HepG2 (cell line): ENCODE measurements at regions not wholly inside any gene's neighbourhood (a gene's known extent, or its start where the extent isn't known, plus 50 kb on each side); places are given as distances from the start of the nearest gene placed in this dataset.
"Not testable (repeated sequence)": the region's sequence is repeated elsewhere in the genome, so short reads cannot be mapped to it uniquely, and the experiment has no call there.

Source experiments
- ATAC-seq: fragments of 200-7000 bp; cut with Tn5 transposase; 3 replicates; pipeline ENCODE4 v1.9.1; 2020; ENCODE audit warnings: mild to moderate bottlenecking, moderate library complexity
- BruUV-seq: library from RNA; stranded (reverse); fragments of 400-500 nt; replicated peaks from 2 replicates; lab custom pipeline; 2021; lab: Mats Ljungman, UMichigan
- CTCF ChIA-PET: fragments of 300-600 bp; formaldehyde crosslinking; extraction: SDS; loops from one replicate; lab custom pipeline; 2021; ENCODE audit warnings: low total read pairs, inconsistent platforms, low intra/inter-chr PET ratio; lab: Yijun Ruan, JAX
- POLR2A ChIA-PET: fragments of 350-600 bp; sonication (Branson Sonifier 250); formaldehyde crosslinking; loops from one replicate; lab custom pipeline; 2020; ENCODE audit warnings: antibody characterized with exemption, inconsistent platforms; lab: Yijun Ruan, JAX
- DNase-seq: peaks from one replicate; pipeline ENCODE4 v3.0.0-alpha.2; 2015; ENCODE audit warnings: low spot score
- FAIRE-seq: peaks from 3 replicates; lab custom pipeline; 2011; peaks lifted over from hg19 to GRCh38; lab: Jason Lieb, UNC
- H2AFZ ChIP-seq: one replicate; pipeline ENCODE4 v1.6.1; 2011; ENCODE audit warnings: low read length, inconsistent platforms
- H3K27ac ChIP-seq: fragments of 300-600 bp; 3 replicates; pipeline ENCODE4 v1.8.0; 2011; ENCODE audit warnings: mixed run types, mild to moderate bottlenecking, mixed read lengths, low read length, inconsistent platforms; ENCODE audit not compliant: insufficient read depth; ENCODE audit errors: extremely low read length
- H3K27me3 ChIP-seq, 2 experiments: fragments of 200-600 bp in 1 of 2; 2 replicates in 1 of 2; 3 replicates in 1 of 2; pipeline versions ENCODE4 v1.6.0 to v1.8.0; 2011; ENCODE audit warnings: low read length in 2 of 2, mild to moderate bottlenecking in 2 of 2, moderate library complexity in 2 of 2, inconsistent platforms in 1 of 2; ENCODE audit not compliant: insufficient read depth in 2 of 2, control insufficient read depth in 1 of 2
- H3K36me3 ChIP-seq, 2 experiments: fragments of 200-600 bp in 1 of 2; replicated peaks in 1 of 2; 2 replicates in 1 of 2; 3 replicates in 1 of 2; pipeline versions ENCODE4 v1.5.1 to v1.8.0; 2011; ENCODE audit warnings: low read length in 2 of 2, inconsistent platforms in 1 of 2; ENCODE audit not compliant: insufficient read depth in 2 of 2, control insufficient read depth in 1 of 2
- H3K4me1 ChIP-seq: 2 replicates; pipeline ENCODE4 v1.5.1; 2012; ENCODE audit warnings: low read length, inconsistent platforms; ENCODE audit not compliant: insufficient read depth
- H3K4me2 ChIP-seq: 2 replicates; pipeline ENCODE4 v1.6.0; 2011; ENCODE audit warnings: low read depth, low read length, inconsistent platforms
- H3K4me3 ChIP-seq, 3 experiments: fragments of 200-600 bp in 1 of 3; sonication (generic), shearing (Covaris generic) in 1 of 3; replicated peaks in 1 of 3; 2 replicates each; pipeline ENCODE4 v1.5.1; 2011 to 2016; ENCODE audit warnings: low read length in 3 of 3, inconsistent platforms in 2 of 3, low read depth in 2 of 3, mild to moderate bottlenecking in 2 of 3, control low read depth in 1 of 3, mixed read lengths in 1 of 3; ENCODE audit not compliant: insufficient read depth in 1 of 3
- H3K79me2 ChIP-seq: one replicate; pipeline ENCODE4 v1.6.1; 2011; ENCODE audit warnings: low read length, inconsistent platforms; ENCODE audit not compliant: insufficient read depth
- H3K9ac ChIP-seq: 2 replicates; pipeline ENCODE4 v1.6.0; 2011; ENCODE audit warnings: mild to moderate bottlenecking, low read depth, low read length, inconsistent platforms; ENCODE audit not compliant: insufficient read depth
- H3K9me3 ChIP-seq: 2 replicates; pipeline ENCODE4 v1.5.1; 2012; ENCODE audit warnings: mild to moderate bottlenecking, low read length
- H4K20me1 ChIP-seq: 2 replicates; pipeline ENCODE4 v1.6.0; 2011; ENCODE audit warnings: inconsistent platforms, mild to moderate bottlenecking, low read length, moderate library complexity; ENCODE audit not compliant: insufficient read depth
- MIER3 ChIP-seq: IDR thresholded peaks from 2 replicates; pipeline ENCODE4 v1.6.1; 2016; ENCODE audit warnings: missing compliant biosample characterization, borderline replicate concordance
- RBM22 ChIP-seq: fragments of 200-400 bp; formaldehyde crosslinking; optimal IDR thresholded peaks from 2 replicates; pipeline ENCODE3; 2017; ENCODE audit warnings: mild to moderate bottlenecking, low read length, moderate library complexity
- SNAPC2 ChIP-seq: sonication (generic); formaldehyde crosslinking; IDR thresholded peaks from 2 replicates; pipeline ENCODE4 v1.8.1; 2022; ENCODE audit warnings: mild to moderate bottlenecking, missing genetic modification reagents
- ZBTB7B ChIP-seq: sonication (generic); formaldehyde crosslinking; IDR thresholded peaks from 2 replicates; pipeline ENCODE4 v1.4.0; 2020; ENCODE audit warnings: missing genetic modification reagents
- ZKSCAN8 ChIP-seq: IDR thresholded peaks from 2 replicates; pipeline ENCODE4 v1.6.1; 2016; ENCODE audit warnings: borderline replicate concordance, missing genetic modification reagents, missing compliant biosample characterization
- ZNF138 ChIP-seq: sonication (generic); formaldehyde crosslinking; IDR thresholded peaks from 2 replicates; pipeline ENCODE4 v1.5.0; 2020; ENCODE audit warnings: mild to moderate bottlenecking, low read depth, missing genetic modification reagents
- ZNF670 ChIP-seq: sonication (generic); formaldehyde crosslinking; IDR thresholded peaks from 2 replicates; pipeline ENCODE4 v1.8.0; 2022; ENCODE audit warnings: mild to moderate bottlenecking, missing genetic modification reagents, borderline replicate concordance
- ZNF7 ChIP-seq: IDR thresholded peaks from 2 replicates; pipeline ENCODE4 v1.6.1; 2016; ENCODE audit warnings: missing biosample characterization, missing genetic modification reagents
- WGBS: methylation state at CpG from one replicate; pipeline ENCODE4 v1.1.6; 2017; ENCODE audit warnings: low lambda C conversion rate; 5-methylcytosine and 5-hydroxymethylcytosine counted together
- in situ Hi-C: cut with HindIII; loops from 2 replicates; pipeline ENCODE4 v1.10.0; 2017; ENCODE audit warnings: low pct_unique_long_range_greater_than_20kb; ENCODE audit not compliant: extremely low pct_ligation_motif_present
- intact Hi-C: fragments of 100-400 bp; cut with micrococcal nuclease; formaldehyde crosslinking; loops from one replicate; pipeline ENCODE4 v1.10.0; 2022; ENCODE audit not compliant: unreplicated experiment
- TF ChIP-seq, protein P1 (sequence below): sonication (generic); formaldehyde crosslinking; IDR thresholded peaks from 2 replicates; pipeline ENCODE4 v1.4.0; 2020; ENCODE audit warnings: missing genetic modification reagents, mild to moderate bottlenecking, borderline replicate concordance
- TF ChIP-seq, protein P2 (sequence below): sonication (generic); formaldehyde crosslinking; IDR thresholded peaks from 2 replicates; pipeline ENCODE4 v1.5.0; 2020; ENCODE audit warnings: missing genetic modification reagents

DNA sequence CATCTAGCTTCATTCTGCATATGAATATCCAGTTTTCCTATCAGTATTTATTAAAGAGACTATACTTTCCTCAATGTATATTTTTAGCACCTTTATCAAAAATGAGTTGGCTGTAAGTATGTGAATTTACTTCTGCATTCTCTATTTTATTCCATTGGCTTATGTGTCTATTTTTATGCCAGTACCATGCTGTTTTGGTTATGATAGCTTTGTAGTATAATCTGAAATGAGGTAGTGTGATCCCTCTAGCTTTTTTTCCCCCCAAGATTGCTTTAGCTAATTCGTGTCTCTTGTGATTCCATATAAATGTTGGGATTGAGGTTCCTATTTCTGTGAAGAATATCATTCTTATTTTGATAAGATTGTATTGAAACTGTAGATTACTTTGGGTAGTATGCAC lies 469.1 kb upstream of the MAP3K7 start (continued):
- TF ChIP-seq RBM22 (no peak), ZBTB7B (CRISPR knock-in tag) (no peak), ZNF138 (CRISPR knock-in tag) (no peak), MIER3 (no peak), ZKSCAN8 (CRISPR knock-in tag) (no peak)

DNA sequence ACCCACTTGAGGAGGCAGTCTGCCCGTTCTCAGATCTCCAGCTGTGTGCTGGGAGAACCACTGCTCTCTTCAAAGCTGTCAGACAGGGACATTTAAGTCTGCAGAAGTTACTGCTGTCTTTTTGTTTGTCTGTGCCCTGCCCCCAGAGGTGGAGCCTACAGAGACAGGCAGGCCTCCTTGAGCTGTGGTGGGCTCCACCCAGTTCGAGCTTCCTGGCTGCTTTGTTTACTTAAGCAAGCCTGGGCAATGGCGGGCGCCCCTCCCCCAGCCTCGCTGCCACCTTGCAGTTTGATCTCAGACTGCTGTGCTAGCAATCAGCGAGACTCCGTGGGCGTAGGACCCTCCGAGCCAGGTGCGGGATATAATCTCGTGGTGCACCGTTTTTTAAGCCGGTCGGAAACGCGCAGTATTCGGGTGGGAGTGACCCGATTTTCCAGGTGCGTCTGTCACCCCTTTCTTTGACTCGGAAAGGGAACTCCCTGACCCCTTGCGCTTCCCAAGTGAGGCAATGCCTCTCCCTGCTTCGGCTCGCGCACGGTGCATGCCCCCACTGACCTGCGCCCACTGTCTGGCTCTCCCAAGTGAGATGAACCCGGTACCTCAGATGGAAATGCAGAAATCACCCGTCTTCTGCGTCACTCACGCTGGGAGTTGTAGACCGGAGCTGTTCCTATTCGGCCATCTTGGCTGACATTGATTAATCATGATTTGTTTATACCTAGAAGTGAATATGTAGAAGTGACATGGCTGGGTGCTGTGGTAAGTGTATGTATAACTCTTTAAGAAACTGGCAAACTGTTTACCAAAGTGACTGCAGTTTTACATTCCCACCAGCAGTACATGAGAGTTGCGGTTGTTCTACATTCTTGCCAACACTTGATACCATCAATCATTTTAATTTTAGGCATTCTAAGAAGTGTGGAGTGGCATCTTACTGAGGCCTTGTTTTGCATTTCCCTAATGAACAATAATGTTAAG lies 465.9 kb upstream of the MAP3K7 start:
- H3K9ac ChIP-seq, FAIRE-seq, in situ Hi-C loops, H3K4me3 ChIP-seq, H3K36me3 ChIP-seq, H3K4me1 ChIP-seq, DNase-seq, POLR2A ChIA-PET, H4K20me1 ChIP-seq, intact Hi-C loops, ATAC-seq, CTCF ChIA-PET, H3K4me2 ChIP-seq, H3K27me3 ChIP-seq, H3K79me2 ChIP-seq, BruUV-seq, H2AFZ ChIP-seq, H3K27ac ChIP-seq: not testable (repeated sequence)
- TF ChIP-seq ZNF7: peak; percentile 69
- peaks cover 12% of the 10 kb centered on the region; the same call in 1 of the 2 replicates for H3K9me3 ChIP-seq
- WGBS: 75% methylated on average over 19 of the region's 33 CpGs

DNA sequence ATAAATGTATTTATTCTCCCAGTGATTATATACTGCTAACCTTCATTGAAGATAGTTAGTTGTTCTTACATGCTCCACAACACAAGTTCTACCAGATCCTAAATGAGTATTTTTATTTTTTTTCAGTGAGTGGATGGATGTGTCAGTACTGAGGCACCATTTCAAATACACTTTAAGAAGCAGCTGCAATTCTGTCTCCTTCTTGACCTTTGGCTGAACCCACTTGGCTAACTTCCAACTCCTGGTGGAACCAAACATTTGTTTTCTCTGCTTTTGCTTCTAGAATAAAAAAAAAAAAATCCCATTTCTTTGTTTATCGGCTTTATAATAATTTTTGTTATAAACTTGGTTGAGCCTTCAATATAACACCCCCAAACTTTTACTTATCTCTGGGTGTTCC lies 458.3 kb upstream of the MAP3K7 start:
- TF ChIP-seq, protein P1, sequence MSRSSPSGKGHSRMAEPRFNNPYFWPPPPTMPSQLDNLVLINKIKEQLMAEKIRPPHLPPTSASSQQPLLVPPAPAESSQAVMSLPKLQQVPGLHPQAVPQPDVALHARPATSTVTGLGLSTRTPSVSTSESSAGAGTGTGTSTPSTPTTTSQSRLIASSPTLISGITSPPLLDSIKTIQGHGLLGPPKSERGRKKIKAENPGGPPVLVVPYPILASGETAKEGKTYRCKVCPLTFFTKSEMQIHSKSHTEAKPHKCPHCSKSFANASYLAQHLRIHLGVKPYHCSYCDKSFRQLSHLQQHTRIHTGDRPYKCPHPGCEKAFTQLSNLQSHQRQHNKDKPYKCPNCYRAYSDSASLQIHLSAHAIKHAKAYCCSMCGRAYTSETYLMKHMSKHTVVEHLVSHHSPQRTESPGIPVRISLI: no peak
- no peak for TF ChIP-seq ZNF670
- TF ChIP-seq SNAPC2 (CRISPR knock-in tag): no peak
- TF ChIP-seq, protein P2, sequence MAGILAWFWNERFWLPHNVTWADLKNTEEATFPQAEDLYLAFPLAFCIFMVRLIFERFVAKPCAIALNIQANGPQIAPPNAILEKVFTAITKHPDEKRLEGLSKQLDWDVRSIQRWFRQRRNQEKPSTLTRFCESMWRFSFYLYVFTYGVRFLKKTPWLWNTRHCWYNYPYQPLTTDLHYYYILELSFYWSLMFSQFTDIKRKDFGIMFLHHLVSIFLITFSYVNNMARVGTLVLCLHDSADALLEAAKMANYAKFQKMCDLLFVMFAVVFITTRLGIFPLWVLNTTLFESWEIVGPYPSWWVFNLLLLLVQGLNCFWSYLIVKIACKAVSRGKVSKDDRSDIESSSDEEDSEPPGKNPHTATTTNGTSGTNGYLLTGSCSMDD (CRISPR knock-in tag): no peak

More for the DNA sequence above, 458.3 kb upstream of the MAP3K7 start:
- Histone ChIP-seq H4K20me1 (no peaks in the 10 kb centered on the region), H3K79me2 (no peaks in the 10 kb centered on the region), H3K27me3 (no peaks in the 10 kb centered on the region), H3K4me2 (no peak overlapping the region), H3K4me1 (no peaks in the 10 kb centered on the region), H2AFZ (no peak overlapping the region), H3K4me3 (no peak overlapping the region), H3K27ac (no peak overlapping the region), H3K36me3 (no peaks in the 10 kb centered on the region), H3K9me3 (no peaks in the 10 kb centered on the region), H3K9ac (no peak overlapping the region)
- POLR2A ChIA-PET: no interaction called here
- CTCF ChIA-PET: no interaction called here
- DNase-seq: no peak
- intact Hi-C loops (no loop called here), in situ Hi-C loops (no loop called here)
- no peak for FAIRE-seq
- no TSS peak for BruUV-seq
- no peak for ATAC-seq
- 77% methylated on average over 1 of the region's 1 CpG for WGBS
